ENCODE measurements at regions not wholly inside any gene's neighbourhood (a gene's known extent, or its start where the extent isn't known, plus 50 kb on each side); places are given as distances from the start of the nearest gene placed in this dataset.

DNA sequence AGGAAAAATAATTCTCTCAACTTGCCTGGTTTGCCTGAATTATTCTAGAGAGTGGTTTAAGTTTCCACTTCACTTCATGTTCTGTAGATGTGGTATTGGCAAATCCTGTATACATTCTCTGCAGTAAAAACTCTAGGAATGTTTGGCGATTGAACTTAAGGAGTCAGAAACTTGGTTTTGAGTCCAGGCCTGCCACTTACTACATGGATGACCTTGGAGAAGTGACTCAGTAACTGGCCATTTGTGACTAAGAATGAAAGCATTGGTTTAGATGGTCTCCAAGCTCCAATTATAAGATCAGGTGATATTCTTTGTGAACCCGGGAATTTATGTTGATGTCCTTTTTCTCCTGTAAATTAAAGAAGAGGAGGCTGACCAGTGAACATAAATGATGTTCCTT lies 233.8 kb downstream of the GAS1 start:
- peak; percentile 35 for ATAC-seq
- TF ChIP-seq, protein P1, sequence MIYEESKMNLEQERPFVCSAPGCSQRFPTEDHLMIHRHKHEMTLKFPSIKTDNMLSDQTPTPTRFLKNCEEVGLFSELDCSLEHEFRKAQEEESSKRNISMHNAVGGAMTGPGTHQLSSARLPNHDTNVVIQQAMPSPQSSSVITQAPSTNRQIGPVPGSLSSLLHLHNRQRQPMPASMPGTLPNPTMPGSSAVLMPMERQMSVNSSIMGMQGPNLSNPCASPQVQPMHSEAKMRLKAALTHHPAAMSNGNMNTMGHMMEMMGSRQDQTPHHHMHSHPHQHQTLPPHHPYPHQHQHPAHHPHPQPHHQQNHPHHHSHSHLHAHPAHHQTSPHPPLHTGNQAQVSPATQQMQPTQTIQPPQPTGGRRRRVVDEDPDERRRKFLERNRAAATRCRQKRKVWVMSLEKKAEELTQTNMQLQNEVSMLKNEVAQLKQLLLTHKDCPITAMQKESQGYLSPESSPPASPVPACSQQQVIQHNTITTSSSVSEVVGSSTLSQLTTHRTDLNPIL (CRISPR knock-in tag; IDR thresholded peaks at IDR 0.05; ENCODE audit: low read depth) = no peak
- TF ChIP-seq ZNF8 (CRISPR knock-in tag; IDR thresholded peaks at IDR 0.05) (no peak), GLIS3 (CRISPR knock-in tag; IDR thresholded peaks at IDR 0.05) (no peak), ZFP3 (CRISPR knock-in tag; IDR thresholded peaks at IDR 0.05) (no peak)

DNA sequence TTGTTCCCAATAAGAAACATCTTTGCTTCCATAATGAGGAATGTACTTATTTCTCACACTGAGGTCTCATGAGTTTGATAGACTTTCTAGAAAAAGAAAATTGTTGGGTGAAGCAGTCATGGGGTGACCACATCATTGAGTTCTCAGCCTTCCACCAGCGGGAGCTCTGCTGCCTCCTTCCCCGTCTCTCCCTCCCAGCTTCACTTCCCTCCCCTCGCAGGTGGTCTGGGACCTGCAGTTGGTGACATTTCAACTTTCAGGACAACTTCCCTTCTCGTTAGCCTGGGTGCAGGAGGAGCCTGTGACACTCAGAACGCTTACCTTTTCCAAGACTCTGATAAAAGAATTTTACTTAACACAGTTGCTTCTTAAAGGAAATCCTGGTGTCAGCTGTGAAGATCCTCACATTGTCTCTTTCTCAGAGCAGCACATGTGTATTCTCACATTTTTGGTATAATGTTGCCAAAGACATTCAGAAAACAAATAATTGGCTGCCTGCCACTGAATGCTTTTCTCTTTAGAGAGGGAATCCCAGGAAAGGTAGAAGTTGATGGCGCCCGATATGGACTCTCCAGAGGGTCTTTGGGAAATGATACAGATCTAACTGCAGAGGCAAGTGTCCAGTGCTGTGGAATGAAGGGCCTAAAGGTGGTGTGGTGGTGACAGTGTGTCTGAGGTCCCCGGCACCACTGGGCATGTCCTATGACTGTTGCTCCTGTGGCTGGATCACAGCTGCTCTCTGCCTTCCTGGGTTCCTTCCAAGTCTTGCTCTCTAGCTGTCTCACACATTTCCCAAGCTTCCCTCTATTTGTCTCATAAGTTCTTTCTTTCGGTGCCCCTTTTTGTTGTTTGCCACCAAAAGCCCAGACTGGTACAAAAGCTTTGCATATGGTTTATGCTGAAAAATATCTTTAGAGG lies 238.1 kb downstream of the GAS1 start:
- ATAC-seq = no peak
- TF ChIP-seq, protein P2, sequence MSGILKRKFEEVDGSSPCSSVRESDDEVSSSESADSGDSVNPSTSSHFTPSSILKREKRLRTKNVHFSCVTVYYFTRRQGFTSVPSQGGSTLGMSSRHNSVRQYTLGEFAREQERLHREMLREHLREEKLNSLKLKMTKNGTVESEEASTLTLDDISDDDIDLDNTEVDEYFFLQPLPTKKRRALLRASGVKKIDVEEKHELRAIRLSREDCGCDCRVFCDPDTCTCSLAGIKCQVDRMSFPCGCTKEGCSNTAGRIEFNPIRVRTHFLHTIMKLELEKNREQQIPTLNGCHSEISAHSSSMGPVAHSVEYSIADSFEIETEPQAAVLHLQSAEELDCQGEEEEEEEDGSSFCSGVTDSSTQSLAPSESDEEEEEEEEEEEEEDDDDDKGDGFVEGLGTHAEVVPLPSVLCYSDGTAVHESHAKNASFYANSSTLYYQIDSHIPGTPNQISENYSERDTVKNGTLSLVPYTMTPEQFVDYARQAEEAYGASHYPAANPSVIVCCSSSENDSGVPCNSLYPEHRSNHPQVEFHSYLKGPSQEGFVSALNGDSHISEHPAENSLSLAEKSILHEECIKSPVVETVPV (CRISPR knock-in tag; IDR thresholded peaks at IDR 0.05) = no peak
- TF ChIP-seq ZNF70 (CRISPR knock-in tag; IDR thresholded peaks at IDR 0.05) = no peak
- TF ChIP-seq SNAI2 (CRISPR knock-in tag; IDR thresholded peaks at IDR 0.05) = no peak
- TF ChIP-seq, protein P3, sequence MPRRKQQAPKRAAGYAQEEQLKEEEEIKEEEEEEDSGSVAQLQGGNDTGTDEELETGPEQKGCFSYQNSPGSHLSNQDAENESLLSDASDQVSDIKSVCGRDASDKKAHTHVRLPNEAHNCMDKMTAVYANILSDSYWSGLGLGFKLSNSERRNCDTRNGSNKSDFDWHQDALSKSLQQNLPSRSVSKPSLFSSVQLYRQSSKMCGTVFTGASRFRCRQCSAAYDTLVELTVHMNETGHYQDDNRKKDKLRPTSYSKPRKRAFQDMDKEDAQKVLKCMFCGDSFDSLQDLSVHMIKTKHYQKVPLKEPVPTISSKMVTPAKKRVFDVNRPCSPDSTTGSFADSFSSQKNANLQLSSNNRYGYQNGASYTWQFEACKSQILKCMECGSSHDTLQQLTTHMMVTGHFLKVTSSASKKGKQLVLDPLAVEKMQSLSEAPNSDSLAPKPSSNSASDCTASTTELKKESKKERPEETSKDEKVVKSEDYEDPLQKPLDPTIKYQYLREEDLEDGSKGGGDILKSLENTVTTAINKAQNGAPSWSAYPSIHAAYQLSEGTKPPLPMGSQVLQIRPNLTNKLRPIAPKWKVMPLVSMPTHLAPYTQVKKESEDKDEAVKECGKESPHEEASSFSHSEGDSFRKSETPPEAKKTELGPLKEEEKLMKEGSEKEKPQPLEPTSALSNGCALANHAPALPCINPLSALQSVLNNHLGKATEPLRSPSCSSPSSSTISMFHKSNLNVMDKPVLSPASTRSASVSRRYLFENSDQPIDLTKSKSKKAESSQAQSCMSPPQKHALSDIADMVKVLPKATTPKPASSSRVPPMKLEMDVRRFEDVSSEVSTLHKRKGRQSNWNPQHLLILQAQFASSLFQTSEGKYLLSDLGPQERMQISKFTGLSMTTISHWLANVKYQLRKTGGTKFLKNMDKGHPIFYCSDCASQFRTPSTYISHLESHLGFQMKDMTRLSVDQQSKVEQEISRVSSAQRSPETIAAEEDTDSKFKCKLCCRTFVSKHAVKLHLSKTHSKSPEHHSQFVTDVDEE (CRISPR knock-in tag; IDR thresholded peaks at IDR 0.05) = no peak
- TF ChIP-seq, protein P1 (CRISPR knock-in tag; IDR thresholded peaks at IDR 0.05; ENCODE audit: low read depth) = no peak
- no peak for TF ChIP-seq RARB (CRISPR knock-in tag; IDR thresholded peaks at IDR 0.05)
- no peak for TF ChIP-seq ISL1 (CRISPR knock-in tag; IDR thresholded peaks at IDR 0.05)
- TF ChIP-seq ZNF8 (CRISPR knock-in tag; IDR thresholded peaks at IDR 0.05) = no peak
- TF ChIP-seq TOX (CRISPR knock-in tag; IDR thresholded peaks at IDR 0.05; ENCODE audit: borderline replicate concordance) = no peak
- TF ChIP-seq CSDC2 (CRISPR knock-in tag; IDR thresholded peaks at IDR 0.05) = no peak
- TF ChIP-seq PPARA (CRISPR knock-in tag; IDR thresholded peaks at IDR 0.05; ENCODE audit: borderline replicate concordance) = no peak
- no peak for TF ChIP-seq ZNF565 (CRISPR knock-in tag; conservative IDR thresholded peaks at IDR 0.05; ENCODE audit: low read depth)
- no peak for TF ChIP-seq ESRRG (CRISPR knock-in tag; IDR thresholded peaks at IDR 0.05)
- TF ChIP-seq, protein P4, sequence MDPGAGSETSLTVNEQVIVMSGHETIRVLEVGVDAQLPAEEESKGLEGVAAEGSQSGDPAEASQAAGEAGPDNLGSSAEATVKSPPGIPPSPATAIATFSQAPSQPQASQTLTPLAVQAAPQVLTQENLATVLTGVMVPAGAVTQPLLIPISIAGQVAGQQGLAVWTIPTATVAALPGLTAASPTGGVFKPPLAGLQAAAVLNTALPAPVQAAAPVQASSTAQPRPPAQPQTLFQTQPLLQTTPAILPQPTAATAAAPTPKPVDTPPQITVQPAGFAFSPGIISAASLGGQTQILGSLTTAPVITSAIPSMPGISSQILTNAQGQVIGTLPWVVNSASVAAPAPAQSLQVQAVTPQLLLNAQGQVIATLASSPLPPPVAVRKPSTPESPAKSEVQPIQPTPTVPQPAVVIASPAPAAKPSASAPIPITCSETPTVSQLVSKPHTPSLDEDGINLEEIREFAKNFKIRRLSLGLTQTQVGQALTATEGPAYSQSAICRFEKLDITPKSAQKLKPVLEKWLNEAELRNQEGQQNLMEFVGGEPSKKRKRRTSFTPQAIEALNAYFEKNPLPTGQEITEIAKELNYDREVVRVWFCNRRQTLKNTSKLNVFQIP (CRISPR knock-in tag; IDR thresholded peaks at IDR 0.05; ENCODE audit: borderline replicate concordance, low read depth) = no peak
- no peak for TF ChIP-seq ZFP3 (CRISPR knock-in tag; IDR thresholded peaks at IDR 0.05)
- TF ChIP-seq ZC3H10 (CRISPR knock-in tag; IDR thresholded peaks at IDR 0.05) = no peak
- no peak for TF ChIP-seq BACH2 (CRISPR knock-in tag; IDR thresholded peaks at IDR 0.05; ENCODE audit: borderline replicate concordance)
- no peak for TF ChIP-seq GLIS3 (CRISPR knock-in tag; IDR thresholded peaks at IDR 0.05)
- no peak for TF ChIP-seq OSR1 (CRISPR knock-in tag; IDR thresholded peaks at IDR 0.05)

DNA sequence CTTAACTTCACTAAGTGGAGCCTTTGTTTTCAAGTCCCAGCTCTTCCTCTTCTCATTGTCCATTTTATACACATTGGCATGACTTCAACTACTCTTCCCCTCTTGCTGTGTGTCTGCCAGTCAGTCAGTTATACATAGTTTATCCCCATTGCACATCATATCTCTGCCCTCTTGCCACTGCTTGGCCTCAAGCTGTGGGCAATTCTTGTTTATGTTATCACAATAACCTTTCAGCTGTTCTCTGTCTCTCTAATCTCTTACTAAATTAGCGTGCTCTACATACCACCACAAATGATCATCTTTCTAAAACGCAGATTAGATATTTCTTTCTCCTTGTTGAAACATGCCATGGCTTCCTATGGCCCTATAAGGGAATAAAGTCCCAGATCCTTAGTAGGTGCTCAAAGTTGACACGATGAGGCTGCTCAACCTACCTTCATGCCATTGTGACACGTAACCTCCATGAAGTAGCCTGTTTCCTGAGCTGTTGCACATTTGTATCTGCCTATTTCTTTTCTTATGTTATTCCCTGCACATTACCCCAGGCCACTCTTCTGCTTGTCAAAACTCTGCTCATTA lies 239.3 kb downstream of the GAS1 start:
- no peak for ATAC-seq
- no peak for TF ChIP-seq ZNF8 (CRISPR knock-in tag; IDR thresholded peaks at IDR 0.05)
- TF ChIP-seq, protein P1 (CRISPR knock-in tag; IDR thresholded peaks at IDR 0.05; ENCODE audit: low read depth) = no peak
- no peak for TF ChIP-seq PPARA (CRISPR knock-in tag; IDR thresholded peaks at IDR 0.05; ENCODE audit: borderline replicate concordance)
- no peak for TF ChIP-seq ZFP30 (CRISPR knock-in tag; IDR thresholded peaks at IDR 0.05)
- no peak for TF ChIP-seq CSDC2 (CRISPR knock-in tag; IDR thresholded peaks at IDR 0.05)
- TF ChIP-seq ZNF565 (CRISPR knock-in tag; conservative IDR thresholded peaks at IDR 0.05; ENCODE audit: low read depth) = no peak
- TF ChIP-seq BACH2 (CRISPR knock-in tag; IDR thresholded peaks at IDR 0.05; ENCODE audit: borderline replicate concordance) = no peak
- no peak for TF ChIP-seq SNAI2 (CRISPR knock-in tag; IDR thresholded peaks at IDR 0.05)
- TF ChIP-seq, protein P4 (CRISPR knock-in tag; IDR thresholded peaks at IDR 0.05; ENCODE audit: borderline replicate concordance, low read depth) = no peak
- no peak for TF ChIP-seq TCF4 (CRISPR knock-in tag; IDR thresholded peaks at IDR 0.05; ENCODE audit: borderline replicate concordance)
